HG02642 (cell line): ENCODE measurements at regions not wholly inside any gene's neighbourhood (a gene's known extent, or its start where the extent isn't known, plus 50 kb on each side); places are given as distances from the start of the nearest gene placed in this dataset.
"Not testable (repeated sequence)": the region's sequence is repeated elsewhere in the genome, so short reads cannot be mapped to it uniquely, and the experiment has no call there.

Source experiments
- ATAC-seq: cut with Tn5 transposase; IDR thresholded peaks from one replicate; pipeline ENCODE4 v1.9.1; 2021; ENCODE audit warnings: mild to moderate bottlenecking; ENCODE audit not compliant: unreplicated experiment, poor library complexity

DNA sequence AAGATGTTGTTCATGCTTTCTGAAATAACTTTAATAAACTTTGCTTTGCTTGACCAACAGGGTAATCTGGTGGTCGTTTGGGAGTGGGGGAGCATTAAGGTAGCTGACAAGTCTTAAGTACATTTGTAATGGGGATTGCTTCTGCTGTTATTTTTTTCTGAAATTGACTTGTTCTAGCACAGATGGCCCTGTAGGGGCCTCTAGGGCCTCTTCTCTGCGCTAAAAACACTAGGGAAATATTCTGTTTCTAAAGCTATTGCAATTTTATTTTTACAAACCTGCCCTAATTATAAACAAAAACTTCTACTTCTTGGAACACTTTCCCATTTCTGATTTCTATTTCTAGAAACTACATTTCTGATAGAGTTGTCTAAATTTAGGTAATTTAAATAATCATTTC, 191.3 kb upstream of the KCNJ3 start:
- ATAC-seq: no peak

GRCh38 chr2:154518872-154519271, 179.6 kb upstream of the KCNJ3 start:
- ATAC-seq: no peak

- ATAC-seq: not testable (repeated sequence)
These were observed 177.5 kb upstream of the KCNJ3 start for GRCh38 chr2:154520951-154521350.

GRCh38 chr2:154526234-154526633, 172.3 kb upstream of the KCNJ3 start:
- ATAC-seq: no peak

DNA sequence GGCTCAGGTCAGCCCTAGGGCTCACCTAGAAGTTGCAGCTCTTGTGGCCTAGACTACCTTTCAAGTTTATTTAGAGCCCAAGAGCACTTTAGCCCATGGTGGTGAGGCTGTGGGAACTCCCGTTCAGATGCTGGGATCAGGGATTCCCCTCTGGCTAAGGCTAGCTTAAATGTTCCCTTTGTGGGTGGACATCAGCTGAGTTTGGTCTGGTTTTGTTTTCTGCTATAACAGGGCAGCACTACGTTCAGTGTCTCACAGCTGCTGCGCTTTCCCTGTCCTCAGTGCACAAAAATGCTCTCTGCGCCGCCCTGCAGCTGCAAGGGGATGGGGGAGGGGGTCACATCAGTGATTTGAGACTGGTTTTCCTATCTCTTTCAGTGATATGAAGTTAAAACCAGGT, 170.5 kb upstream of the KCNJ3 start:
- ATAC-seq: no peak

GRCh38 chr2:154532004-154532403, 166.5 kb upstream of the KCNJ3 start:
- no peak for ATAC-seq

GRCh38 chr2:154532763-154533162, 165.7 kb upstream of the KCNJ3 start:
- no peak for ATAC-seq

DNA sequence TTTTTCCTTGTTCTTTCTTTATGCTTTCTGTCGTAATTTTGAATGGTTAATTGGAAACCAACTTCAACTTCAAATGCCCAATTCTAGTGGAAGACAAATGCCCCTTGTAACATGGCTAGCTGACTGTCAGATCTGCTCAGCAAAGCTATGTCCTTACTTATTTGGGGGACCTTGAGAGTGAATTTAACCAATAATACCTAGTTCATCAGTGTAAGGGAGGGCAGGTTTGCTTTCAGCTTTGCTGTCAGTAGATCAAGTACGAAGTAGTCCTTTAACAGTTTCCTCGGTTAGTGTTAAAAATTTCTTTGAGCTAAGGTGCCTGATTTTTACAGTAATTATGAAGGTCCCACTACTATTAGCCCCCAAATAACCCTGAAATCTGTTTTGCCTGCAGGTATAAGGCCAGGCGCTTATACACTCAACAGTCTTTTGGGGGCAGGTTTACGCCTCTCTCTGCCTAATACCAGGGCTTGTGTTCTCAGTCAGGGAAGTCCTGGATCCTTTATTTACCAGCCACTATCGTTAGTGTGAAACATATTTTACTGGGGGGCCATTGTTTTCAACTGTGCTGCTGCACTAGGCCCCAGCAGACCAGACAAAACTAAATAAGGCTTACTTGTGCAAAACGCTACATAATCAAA, 165.1 kb upstream of the KCNJ3 start:
- no peak for ATAC-seq

DNA sequence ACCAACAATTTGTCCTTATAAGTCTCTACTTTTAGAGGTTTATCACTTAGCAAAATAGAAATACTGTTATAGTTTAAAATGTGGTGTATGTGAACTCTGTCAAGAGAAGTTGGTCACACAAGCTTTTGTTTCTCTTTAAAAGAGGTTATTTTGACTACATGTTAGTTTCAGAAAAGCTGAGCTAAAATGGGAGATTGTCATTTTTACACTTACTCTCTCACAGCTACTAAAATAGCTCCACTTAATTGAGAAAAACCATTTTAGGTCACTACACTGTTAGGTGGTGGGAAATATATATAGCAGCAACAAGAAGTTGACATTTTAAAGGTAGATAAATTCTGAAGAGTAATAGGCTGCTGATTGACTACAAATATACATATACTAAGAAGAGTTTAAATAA, 161.5 kb upstream of the KCNJ3 start:
- no peak for ATAC-seq

- no peak for ATAC-seq
These were observed 160.5 kb upstream of the KCNJ3 start for GRCh38 chr2:154537843-154538450.

GRCh38 chr2:154546341-154546740, 152.2 kb upstream of the KCNJ3 start:
- ATAC-seq: no peak

DNA sequence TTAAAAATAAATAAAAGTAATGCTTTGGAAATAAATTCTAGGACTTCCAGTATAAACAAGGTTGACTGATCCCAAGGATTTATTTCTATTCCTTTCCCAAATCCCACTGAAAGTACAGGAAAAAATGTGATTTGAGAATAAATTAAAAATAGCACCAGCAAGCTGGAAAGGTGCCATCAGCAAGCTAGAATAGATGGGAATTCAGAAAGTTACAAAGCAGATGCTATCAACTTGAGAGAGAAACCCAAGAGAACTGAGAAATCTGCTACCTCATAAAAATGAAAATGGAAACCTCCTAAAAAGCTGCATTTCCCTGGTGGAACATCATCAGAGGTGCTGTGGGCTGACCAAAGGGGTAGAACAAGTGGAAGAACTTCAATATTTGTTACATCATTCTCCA, 148.6 kb upstream of the KCNJ3 start:
- no peak for ATAC-seq

DNA sequence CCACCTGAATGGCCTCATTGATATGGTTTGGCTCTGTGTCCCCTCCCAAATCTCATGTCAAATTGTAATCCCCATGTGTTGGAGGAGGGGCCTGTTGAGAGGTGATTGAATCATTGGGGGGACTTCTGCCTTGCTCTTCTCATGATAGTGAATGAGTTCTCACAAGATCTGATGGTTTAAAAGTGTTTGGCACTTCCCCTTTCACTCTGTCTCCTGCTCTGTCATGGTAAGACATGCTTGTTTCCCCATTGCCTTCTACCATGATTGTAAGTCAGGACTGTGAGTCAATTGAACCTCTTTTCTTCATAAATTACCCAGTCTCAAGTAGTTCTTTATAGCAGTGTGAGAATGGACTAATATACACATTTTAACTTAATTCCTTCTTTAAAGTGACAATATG, 146.8 kb upstream of the KCNJ3 start:
- ATAC-seq: no peak

DNA sequence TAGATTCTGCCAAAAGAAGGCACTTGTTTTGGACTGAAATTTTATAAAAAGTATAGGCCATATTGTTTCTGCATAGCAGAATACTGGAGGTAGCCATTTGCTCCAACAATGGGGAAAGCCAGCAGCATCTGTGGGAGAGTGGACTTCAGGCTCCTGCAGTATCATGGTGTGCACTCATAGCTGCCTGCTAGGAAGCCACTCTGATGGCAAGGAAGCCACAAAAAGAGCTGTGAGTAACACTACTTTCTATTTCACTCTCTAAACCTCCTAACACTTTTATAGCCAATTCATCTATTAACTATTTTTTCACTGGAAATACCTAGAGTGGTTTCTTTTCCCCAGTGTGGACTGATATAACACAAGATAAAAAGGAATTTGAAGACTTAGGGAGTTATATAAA, 144.4 kb upstream of the KCNJ3 start:
- no peak for ATAC-seq

DNA sequence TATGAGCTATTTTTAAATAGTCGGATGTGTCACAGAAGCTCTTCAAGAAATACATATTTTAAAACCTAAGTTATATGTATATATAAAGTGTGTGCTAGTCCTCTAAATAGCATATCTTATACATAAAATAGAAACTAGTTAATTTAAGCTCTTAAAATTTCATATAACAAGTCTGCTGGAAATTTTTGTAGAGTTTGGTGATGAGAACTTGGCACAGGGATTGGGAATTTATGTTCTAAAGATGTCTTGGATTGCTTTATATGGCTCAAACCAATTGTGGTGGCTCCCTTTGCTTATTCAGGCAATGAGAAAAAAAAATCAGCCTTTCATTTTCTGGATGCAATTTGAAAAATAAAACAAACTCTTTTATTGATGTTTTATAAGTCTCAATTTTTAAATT, 142.8 kb upstream of the KCNJ3 start:
- no peak for ATAC-seq

GRCh38 chr2:154556146-154556545, 142.3 kb upstream of the KCNJ3 start:
- ATAC-seq: no peak

DNA sequence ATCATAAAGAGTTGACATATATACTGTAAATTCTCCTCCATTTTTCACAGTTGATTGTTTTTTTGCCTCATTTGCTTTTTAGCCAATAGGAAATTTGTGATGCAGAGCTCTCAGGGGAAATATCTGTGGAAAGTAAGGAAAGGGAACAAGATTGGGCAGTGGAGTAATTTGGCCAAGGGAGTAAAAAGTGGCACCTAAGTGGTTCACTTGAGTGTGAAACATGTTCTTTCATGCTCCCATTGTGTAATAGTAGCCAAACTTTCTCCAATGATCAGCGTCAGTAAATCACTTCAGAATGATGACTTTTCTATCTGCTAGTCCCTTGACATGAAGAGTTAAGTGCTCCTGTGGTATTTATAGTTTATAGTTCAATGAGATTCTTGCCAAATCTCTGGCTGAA, 141.9 kb upstream of the KCNJ3 start:
- ATAC-seq: no peak

GRCh38 chr2:154557906-154558305, 140.6 kb upstream of the KCNJ3 start:
- no peak for ATAC-seq

DNA sequence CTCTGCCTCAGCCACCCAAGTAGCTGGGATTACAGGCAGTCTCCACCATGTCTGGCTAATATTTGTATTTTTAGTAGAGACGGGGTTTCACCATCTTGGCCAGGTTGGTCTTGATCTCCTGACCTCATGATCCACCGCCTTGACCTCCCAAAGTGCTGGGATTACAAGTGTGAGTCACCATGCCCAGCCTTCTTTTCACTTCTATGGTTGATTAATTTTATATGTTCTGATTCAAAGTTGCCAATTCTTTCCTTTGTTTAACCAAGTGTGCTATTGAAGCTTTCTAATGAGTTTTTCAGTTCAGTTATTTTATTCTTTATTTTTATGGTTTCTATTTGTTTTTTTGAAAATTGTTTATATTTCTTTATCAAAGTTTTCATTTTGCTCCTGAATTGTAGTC, 133.1 kb upstream of the KCNJ3 start:
- ATAC-seq: no peak

GRCh38 chr2:154568413-154568812, 130.1 kb upstream of the KCNJ3 start:
- no peak for ATAC-seq

DNA sequence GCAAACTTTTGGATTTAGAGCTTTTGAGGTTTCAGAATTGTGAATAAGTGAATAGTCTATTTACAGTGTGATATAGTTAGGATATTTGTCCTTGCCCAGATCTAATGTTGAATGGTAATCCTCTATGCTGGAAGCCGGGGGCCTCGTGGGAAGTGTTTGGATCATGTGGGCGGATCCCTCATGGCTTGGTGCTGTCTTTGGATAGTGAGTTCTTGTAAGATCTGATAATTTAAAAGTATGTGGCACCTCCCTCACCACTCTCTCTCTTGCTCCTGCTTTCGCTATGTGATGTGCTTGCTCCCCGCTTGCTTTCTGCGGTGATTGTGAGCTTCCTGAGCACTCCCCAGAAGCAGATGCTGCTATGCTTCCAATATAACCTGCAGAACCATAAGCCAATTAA, 128.0 kb upstream of the KCNJ3 start:
- ATAC-seq: no peak

DNA sequence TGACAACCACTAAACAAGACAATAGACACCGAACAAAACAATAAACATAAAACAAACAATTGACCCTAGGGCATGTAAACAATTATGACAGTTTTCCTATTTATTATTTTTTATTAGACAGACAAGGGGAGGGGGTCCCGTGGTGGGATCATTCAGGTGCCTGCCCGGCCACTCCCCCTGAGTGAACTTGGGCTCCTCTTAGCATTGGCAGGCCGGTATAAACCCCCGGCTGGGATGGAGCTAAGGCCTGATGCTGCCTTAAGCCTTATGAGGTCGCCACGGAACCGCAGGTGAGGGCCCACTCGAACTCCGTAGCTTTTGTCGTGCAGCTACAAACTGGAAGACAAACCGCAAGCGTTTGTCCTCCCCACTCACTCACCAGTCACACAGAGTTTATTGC, 121.8 kb upstream of the KCNJ3 start:
- not testable (repeated sequence) for ATAC-seq
